GM12873 (cell line): ENCODE measurements at regions not wholly inside any gene's neighbourhood (a gene's known extent, or its start where the extent isn't known, plus 50 kb on each side); places are given as distances from the start of the nearest gene placed in this dataset.

Source experiments
- TF ChIP-seq, protein P1 (sequence below): IDR thresholded peaks from 2 replicates; pipeline ENCODE4 v1.5.1; 2012; ENCODE audit warnings: low read depth, mild to moderate bottlenecking, moderate library complexity, low read length, control low read depth; ENCODE audit not compliant: insufficient read depth; ENCODE audit errors: missing control alignments

DNA sequence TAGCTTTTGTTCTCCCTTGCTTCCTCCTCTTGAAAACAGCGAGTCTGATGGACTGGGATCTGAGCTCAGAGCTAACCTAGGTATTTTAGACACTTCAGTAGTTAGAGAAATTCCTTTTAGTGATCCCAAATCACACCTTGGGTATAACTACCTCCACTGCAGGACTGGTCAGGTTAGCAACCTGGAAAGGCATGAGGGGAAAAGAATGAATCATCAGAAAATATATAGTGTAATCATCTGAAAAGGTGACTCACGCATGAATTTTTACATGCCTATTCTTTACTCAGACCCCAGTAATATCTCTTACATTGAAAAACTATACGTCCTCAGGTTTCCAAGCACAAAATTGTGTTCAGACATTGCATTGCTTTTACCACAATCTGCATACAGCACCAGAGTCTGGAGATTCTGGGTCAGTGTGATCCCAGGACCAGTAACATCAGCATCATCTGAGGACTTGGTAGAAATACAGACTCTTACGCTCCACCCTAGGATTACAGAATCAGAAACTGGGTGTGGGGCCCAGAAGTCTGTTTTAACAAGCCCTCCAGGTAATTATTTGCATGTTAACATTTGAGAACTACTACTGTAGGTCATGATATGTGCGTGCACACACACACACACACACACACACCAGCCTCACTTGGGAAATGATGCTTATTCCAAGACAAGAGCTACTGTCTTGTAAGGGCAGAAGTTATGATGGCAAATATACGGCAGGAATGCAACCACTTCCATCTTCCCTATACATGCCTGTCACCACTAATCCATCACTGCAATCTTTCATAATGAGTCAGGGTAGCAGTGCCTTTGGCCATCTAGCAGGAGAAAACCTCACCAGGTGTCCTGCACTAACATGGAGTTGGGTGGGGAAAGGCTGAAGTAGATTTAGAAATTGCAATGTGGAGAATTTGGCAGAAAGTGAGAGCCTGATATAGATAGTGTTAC lies 271.6 kb upstream of the MAP3K1 start:
- TF ChIP-seq, protein P1, sequence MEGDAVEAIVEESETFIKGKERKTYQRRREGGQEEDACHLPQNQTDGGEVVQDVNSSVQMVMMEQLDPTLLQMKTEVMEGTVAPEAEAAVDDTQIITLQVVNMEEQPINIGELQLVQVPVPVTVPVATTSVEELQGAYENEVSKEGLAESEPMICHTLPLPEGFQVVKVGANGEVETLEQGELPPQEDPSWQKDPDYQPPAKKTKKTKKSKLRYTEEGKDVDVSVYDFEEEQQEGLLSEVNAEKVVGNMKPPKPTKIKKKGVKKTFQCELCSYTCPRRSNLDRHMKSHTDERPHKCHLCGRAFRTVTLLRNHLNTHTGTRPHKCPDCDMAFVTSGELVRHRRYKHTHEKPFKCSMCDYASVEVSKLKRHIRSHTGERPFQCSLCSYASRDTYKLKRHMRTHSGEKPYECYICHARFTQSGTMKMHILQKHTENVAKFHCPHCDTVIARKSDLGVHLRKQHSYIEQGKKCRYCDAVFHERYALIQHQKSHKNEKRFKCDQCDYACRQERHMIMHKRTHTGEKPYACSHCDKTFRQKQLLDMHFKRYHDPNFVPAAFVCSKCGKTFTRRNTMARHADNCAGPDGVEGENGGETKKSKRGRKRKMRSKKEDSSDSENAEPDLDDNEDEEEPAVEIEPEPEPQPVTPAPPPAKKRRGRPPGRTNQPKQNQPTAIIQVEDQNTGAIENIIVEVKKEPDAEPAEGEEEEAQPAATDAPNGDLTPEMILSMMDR = no peak

DNA sequence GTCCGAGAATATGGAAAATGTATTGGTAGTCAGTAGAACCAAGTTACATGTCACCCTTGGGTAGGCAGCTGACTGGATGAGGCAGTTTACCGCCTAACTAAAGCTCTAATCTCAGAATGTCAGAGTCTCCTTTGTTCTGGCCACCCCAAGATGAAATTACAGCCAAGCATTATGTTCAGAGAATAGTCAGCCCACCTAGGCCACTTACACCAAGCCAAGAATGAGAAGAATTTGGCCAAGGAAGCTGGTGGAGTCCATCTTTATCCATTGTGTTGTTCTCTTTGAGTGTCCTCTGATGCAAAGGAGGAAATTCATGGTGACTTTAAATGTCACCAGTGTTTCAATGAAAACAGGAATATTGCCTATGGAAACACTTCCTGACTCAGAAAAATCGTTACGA lies 275.1 kb upstream of the MAP3K1 start:
- TF ChIP-seq, protein P1 = no peak

DNA sequence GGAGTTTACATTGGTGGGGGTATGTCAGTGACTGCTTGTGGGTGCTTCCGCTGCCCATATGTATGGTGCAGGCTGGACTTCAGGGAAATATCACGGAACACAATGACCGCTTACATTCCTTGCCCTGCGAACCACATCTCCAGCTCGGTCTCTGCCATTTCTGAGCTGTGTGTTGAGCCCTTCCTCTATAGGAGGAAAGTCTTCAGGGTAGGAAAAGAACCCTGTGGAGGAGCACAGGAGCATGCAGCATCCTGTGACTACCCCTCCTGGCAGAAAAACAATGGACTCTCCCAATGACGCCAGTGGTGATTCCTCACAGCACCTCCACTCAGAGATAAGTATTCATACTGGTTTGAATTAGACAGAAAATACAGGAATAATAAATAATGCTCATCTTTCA lies 276.8 kb upstream of the MAP3K1 start:
- TF ChIP-seq, protein P1 = no peak

DNA sequence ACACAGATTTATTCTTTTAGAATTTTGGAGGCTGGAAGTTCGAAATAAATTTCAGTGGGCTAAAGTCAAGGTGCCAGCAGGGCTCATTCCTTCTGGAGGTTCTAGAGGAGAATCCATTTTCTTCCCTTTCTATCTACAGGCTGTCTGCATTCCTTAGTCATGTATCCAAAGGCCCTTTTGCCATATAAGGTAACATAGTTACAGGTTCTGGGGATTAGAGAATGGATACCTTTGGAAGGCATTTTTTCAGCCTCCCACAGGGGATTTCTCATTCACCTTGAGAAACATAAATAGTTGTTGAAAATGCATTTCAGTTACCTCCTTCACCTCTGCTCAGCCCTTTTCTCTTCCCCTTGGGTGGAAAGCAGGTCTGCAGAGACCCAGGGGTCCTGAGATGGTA lies 280.0 kb upstream of the MAP3K1 start:
- TF ChIP-seq, protein P1 = no peak

DNA sequence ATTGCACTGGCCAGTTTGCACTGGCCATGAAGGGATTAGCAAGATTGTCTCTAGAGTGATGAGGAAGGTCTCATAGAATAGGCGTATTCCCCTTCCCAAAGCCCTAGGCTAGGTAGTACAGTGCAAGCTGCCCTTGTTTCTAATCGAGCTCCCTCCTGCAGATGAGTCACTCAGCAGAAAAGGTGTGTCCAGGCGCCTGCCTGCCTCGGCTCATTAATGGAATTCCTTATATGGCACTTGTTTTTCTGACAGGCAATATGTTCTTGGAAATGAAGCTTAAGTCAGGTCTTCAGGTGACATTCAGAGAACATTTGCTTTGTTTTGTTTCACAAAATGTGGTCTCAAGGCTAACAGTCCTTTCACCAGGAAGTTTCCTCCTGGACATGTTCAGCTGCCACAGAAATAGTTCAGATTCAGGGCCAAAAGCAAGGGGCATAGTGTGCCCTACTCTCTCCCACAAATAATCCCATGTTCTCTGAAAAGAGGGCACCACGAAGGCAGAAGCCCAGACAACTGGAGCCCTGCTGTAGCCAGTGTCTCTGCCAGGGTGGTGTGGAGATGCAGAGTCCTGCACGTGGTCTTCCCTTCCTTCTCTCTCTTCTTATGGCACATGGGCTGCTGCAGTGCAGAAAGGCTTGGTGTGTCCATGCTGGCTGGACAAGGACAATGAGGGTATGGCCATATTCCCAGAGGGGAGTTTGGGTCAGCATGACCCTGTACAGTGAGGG lies 281.1 kb upstream of the MAP3K1 start:
- TF ChIP-seq, protein P1 = no peak

DNA sequence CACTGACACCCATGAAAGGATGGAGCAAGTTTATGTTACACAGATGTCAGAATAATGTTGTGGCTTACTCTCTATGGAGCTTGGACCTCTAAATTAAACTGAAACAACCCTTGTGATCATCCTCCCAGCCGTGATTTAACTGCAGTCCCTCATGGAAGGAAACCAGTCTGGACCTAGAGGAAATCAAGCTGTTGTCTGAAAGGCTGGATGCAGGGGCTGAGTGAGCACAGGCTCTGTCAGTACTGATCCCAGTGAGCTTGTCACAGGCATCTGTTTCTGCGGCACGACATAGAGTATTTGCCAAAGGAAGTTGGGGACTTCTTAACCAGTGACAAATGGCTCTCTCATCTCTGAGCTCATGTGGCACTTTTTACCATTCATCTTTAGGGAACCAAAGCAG lies 282.9 kb upstream of the MAP3K1 start:
- TF ChIP-seq, protein P1 = no peak

DNA sequence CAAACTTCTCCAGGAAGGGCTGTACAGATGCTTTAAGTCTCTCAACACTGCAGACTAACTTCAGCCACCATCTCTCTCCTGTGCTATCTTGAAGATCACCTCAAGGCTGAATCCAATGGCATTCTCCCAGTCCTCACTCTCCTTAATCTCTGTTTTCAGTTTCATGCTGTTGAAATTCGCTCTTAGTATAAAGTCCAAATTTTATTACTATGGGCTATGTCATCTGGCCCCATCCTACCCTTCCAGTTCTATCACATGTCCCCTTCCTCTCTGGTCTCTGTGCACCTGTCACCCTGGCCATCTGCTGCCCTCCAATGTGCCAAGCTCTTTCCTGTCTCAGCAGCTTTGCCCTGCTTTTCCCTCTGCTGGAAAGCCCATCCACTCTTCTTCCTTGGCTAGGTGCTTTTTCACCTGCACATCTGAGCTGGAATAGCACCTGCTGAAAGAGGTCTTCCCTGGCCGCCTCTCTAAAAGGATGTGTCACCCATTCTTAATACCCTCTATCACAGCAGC lies 284.7 kb upstream of the MAP3K1 start:
- TF ChIP-seq, protein P1 = no peak
